HG02981 (cell line): ENCODE measurements at regions not wholly inside any gene's neighbourhood (a gene's known extent, or its start where the extent isn't known, plus 50 kb on each side); places are given as distances from the start of the nearest gene placed in this dataset.
"Not testable (repeated sequence)": the region's sequence is repeated elsewhere in the genome, so short reads cannot be mapped to it uniquely, and the experiment has no call there.

ENCODE experiments used
- ATAC-seq: cut with Tn5 transposase; IDR thresholded peaks from one replicate; pipeline ENCODE4 v1.9.1; 2021; ENCODE audit warnings: mild to moderate bottlenecking, moderate library complexity; ENCODE audit not compliant: unreplicated experiment

DNA sequence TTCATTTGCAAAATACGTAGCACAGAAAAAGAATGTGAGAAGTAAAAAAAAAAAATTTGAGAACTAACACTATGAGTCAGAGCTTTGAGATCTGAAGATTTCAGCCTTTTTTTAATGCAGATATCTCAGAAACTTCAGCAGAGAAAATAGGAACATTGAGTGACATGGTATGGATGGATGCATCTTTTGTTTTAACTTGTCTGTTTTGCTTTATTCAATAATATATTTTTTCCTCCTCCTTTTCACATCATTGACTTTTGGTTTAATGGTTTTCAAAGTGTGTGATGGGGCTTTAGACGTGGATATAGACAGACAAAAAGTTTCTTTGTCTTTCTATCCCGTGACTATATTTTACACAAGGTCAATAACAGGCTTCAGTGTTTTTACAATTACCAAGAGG lies 426.7 kb upstream of the FRG2C start:
- ATAC-seq: no peak

DNA sequence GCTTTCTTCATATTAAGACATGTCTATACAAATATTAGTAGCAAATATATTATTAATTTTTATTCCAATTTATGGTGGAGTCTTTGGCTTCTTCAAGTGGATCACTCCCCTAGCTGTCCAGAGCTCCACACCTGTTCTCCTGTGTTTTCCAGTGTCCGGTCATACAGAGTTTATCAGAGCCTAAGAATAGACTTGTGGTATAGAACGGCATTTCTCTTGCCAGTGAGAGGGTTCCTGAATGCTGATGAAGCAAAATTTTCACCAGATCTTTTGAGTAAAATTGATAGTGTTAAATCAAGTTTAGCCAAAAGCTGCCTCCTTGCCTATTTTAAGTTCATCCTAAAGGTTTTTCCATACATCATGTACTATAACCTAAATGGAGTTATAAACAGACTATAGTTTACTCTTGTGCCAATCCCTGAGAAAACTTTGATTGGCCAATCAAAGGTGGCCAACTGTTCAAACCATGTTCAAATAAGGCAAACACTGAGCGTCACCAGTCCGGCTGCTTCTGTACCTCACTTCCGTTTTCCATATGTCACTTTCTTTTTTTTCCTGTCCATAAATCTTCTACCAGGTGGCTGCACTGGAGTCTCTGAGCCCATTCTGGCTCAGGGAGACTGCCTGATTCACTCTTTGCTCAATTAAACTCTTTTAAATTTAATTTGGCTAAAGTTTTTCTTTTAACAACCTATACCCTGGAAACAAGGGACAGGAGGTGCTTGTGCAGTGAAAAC lies 422.7 kb upstream of the FRG2C start:
- ATAC-seq: not testable (repeated sequence)

DNA sequence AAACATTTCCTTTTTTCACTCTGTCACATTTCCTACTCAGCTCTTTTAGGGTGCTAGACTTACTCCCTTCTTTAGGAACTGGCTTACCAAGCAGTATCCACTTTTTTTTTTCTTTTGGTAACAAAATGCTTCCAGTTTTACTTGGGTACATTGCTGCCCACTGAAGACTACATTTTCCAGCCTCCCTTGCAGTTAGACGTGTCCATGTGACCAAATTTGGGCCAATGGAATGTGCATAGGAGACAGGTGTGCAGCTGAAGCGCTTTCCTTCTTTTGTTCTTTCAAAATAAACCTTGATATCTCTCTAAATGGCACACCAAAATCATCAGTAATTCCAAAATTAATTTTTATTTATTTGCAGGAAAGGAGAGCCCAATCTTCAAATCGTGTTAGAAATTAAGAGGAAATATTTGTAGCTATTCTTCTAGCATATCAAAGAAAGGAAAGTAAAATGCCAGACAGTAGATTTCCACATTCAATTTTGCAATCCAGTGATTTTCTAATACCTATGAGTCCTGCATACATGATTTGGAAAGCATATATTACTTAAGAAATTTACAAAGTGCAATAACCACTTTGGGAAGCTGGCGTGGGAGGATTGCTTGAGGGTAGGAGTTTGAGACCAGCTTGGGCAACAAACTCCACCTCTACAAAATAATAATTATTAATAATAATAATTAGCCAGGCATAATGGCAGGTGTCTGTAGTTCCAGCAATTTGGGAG lies 422.0 kb upstream of the FRG2C start:
- no peak for ATAC-seq

DNA sequence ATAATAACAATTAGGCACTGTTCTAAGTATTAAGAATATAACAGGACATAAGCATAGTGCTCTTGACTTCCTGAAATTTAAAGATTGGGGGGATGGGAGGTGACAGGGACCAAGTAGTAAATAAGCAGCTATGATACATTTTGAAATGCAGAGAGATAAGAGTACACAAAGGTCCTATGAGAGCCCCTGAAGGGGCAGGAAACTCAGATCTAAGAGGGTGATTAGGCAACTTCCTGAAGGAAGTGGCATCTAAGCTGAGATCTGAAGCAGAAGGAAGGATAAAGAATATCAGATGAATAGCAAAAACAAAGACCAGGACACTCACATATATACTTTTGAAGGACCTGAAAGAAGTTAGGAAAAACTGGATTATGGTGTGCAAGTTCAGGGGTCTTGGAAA lies 415.2 kb upstream of the FRG2C start:
- ATAC-seq: no peak

DNA sequence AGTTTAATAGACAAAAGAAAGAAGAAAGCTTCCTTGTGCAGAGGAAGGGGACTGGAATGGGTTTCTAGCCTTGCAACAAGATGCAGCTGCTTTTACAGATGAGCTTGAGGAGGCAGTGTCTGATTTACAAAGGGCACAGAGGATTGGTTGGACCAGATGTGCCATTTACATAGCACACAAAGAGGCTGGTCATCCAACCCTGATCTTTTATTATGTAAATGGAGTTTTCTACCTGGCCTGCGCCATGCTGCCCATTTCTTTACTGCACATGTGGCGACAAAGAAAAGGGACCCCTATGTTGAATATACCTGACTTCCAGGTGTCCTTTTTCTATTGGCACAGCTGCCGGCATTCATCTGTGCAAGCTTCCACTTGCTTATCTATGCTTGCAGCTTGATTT lies 409.4 kb upstream of the FRG2C start:
- no peak for ATAC-seq

DNA sequence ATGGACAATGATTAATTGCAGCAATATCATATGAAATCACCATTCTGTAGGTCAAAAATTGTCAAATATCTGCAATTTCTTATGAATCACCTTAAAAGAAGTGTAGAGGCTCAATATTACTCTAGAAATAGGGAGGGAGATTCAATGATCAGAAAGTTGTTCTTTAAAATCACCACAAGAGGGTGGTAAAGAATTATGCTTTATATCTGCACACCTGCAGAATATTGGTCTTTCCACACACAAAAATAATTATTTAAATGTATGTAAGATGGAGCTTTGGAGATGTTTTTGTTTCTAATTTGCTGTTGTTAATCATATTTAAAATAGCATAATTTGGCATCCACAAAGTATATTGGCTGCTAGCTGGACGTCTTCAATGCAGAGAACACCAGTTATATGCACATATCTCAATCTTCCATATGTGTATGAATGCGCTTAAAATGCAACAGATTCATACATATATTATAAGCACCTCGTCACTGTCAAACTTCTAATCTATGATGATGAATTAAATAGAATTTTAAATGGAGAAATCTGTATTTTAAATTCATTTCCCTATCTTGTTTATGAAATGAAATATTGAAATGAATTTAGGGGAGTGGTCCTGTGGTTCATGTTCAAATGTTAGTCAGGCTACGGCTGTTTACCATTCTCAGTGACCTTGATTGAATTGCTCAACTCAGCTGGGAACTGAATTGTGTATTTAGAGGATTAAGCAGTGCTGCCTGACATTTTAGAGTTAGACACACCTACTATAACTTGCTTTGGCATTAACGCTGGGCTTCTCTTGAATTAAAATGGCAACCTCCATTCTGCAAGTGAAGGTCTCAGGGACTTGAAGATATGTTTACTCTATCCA lies 405.1 kb upstream of the FRG2C start:
- ATAC-seq: peak; percentile 59

DNA sequence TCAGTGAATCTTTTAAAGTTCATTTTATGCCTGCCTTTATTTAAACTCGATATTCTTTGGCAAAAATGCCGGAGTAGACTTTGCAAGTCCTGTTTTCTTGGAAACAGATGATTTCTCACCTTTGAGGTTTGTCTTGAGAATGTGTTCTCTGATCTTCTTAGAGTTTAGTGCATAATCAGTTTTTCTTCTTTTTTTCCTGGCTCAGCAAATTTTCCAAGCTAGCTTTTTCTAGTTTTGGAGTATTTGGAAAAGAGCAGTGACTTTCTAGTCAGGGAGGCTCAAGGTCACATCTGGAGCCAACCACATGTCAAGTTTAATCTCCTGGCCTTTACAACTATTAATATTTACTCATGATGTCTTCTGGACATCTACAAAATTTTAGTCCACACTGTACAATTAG lies 403.2 kb upstream of the FRG2C start:
- not testable (repeated sequence) for ATAC-seq

DNA sequence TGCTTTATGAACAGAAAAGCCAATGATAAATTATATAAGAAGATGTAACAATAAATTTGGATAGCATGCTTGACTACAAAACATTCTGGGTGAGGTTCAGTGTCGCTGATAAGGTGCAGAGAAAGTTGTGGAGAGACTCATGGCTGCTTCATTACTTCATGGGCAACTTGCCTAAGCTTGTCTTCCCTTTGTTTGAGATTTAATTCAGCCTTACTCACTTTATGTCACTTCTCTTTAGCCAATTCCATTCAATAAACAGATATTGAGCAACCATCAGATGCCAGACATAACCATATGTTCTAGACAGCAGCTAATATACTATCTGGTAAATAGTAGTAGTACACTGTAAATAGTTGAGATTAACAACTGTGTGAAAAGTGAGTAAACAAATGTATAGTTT lies 401.5 kb upstream of the FRG2C start:
- ATAC-seq: no peak

DNA sequence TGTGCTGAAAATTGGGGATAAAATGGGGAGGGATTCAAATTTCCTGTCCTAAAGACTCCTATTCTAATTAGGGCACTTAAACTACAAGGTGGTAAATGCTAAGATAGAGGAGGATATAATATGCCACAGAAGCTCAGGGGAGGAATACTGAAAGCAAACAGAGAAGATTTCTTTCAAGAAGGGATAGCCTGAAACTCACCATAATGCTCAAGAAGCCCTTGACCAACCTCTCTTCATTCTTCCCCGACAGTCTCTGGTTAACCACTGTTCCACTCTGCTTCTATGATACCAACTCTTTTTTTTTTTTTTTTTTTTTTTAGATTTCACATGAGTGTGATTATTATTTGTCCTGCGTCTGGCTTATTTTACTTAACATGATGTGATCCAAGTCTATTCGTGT lies 398.2 kb upstream of the FRG2C start:
- ATAC-seq: no peak

DNA sequence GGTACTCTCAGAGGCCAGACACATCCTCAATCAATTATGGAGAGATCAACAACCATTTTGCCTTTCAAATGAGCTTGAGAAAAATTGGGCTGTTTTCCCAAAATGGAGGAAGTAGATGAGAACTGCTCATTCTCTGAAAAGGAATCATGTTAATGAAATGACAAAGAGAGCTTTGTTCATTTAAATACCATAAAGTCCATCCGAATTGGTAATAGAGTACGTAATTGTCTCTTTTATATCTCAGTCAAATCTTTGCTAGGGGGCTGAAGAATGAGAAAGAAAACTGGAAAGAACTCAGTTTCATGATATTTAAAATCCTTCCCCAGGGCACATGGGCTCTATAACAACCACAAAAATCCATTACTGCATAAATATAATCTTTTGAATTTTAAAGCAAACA lies 395.6 kb upstream of the FRG2C start:
- not testable (repeated sequence) for ATAC-seq

DNA sequence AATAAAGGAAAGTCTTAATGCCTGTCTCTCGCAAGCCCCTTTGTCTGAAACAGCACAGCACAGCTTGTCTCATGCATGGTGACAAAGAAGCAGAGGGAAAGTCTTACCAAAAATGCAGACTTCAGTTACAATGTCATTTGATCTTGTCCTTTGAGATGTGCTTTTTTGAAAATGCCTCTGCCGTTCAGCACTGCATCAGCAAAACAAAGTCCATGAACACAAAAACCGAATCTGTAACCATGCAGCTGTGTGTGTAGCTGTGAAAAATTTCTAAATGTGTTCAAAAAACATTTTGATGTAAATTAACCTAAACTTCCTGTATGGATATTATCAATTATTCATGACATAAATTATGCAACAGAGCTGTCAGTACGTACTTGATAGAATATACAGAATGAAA lies 391.9 kb upstream of the FRG2C start:
- not testable (repeated sequence) for ATAC-seq

DNA sequence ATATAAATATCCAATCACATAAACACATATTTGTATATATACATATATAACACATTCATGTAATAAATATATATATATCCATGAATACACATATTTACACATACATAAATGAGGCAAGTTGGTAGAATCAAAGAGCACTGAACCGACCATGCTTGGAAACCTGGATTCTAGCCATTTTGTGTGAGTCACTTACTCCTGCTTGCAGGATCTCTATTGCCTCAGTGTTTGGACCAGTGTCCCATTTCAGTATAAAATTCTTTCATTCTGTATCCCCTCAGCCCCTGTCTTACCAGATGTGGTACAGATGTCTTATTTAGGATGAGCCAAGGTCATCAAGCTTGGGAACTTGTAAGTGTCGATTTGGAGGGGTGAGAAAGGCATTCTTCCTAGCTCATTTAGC lies 391.4 kb upstream of the FRG2C start:
- ATAC-seq: no peak

DNA sequence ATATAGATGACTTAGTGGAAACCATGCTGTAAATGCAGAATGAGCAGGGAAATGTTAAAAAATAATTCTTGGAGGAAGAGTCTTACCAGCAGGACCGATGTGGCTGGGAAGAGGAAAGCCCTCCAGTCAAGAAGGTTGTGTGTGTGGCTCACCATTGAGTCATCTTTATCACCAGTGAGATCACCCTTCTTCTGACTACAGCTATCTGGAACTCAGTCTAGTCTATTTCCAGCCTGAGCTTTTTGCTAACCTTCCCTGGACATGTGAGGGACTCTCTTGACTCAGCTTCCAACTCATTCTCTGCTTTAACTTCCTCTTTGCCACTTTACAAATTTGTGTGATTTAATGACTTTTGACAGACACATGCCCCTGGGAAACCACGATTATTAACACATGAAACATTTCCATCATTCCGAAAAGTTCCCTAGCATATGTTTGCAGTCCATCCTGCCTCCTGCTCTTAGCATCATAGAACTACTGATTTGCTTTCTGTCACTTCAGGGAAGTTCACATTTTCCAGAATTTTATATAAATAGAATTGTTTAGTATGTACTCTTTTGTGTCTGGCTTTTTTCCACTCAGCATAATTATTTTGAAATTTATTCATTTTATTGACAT lies 378.5 kb upstream of the FRG2C start:
- ATAC-seq: not testable (repeated sequence)

DNA sequence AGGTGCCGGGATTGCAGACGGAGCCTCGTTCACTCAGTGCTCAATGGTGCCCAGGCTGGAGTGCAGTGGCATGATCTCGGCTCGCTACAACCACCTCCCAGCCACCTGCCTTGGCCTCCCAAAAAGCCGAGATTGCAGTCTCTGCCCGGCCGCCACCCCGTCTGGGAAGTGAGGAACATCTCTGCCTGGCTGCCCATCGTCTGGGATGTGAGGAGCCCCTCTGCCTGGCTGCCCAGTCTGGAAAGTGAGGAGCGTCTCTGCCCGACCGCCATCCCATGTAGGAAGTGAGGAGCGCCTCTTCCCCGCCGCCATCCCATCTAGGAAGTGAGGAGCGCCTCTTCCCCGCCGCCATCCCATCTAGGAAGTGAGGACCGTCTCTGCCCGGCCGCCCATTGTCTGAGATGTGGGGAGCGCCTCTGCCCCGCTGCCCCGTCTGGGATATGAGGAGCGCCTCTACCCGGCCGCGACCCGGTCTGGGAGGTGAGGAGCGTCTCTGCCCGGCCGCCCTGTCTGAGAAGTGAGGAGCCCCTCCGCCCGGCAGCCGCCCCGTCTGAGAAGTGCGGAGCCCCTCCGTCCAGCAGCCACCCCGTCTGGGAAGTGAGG lies 375.1 kb upstream of the FRG2C start:
- ATAC-seq: not testable (repeated sequence)

DNA sequence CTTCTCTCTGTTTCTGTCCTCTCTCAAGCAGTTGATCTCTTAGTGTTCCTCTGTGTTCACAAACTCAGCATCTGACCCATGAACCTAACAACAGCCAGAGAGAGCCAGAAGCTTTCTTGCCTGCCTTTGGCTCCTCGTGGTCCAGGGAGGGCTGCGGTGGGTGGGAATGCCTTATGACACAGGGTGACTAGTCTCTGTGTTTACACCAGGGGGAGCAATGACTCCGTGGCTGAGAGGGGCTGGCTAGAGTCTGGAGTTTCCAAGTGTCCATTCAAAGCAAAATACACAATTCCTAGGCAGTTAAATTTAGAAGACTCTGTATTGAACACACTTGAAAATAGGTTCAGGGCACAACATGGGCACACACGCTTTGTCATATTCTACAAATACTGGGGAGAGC lies 370.0 kb upstream of the FRG2C start:
- peak; percentile 63 for ATAC-seq

DNA sequence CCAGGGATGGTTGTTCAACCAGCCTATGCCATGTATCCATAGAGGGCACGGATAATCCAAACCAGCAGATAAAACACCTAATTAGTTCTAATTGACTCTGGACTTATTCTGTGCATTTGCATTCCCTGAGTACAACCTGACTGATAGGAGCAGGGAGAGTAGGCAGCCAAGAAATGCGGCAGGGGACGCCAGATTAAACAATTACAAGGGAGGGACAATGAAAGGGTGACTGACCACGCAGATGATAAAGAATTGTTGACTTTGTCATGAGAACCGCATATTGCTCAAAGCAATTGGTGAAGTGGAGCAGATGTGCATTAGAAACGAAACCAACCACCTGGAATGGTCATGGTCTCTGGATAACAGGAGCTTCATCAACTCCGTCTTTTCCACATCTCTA lies 369.1 kb upstream of the FRG2C start:
- ATAC-seq: no peak

DNA sequence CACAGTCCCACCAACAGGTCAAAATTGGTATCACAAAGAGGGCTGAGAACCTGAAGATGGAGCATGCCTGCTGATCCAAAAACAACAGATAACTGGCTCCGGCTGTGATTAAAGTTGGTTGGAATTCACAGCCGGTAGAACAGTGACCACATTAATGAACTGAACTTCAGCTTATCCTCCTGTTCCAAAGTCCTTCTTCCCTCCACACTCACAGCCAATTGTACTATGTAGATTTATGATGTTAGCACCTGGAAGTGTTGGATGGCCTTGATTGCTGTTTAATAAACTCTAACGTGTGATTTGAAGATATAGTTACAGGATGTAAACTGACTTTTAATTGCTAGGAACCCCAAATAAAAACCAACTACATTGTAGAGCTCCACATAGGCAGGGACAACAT lies 367.3 kb upstream of the FRG2C start:
- ATAC-seq: no peak

DNA sequence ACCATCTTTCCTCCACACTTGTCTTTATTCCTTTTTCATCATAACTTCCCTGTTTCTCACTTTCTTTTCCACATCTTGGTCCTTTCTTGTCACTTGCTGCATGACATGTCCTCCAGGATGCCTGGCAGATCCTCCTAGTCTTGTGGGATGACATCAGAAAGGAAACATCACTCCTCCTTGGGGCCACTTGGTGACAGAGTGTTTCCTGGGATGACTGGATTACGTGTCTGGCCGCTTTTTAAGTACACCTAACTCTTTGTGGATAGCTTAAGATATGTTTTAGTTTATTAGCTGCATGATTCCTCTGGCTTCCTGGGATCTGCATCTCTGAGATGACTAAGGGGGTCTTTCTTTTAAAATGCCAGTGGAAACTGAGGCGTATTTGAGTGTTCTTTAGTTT lies 363.5 kb upstream of the FRG2C start:
- no peak for ATAC-seq

DNA sequence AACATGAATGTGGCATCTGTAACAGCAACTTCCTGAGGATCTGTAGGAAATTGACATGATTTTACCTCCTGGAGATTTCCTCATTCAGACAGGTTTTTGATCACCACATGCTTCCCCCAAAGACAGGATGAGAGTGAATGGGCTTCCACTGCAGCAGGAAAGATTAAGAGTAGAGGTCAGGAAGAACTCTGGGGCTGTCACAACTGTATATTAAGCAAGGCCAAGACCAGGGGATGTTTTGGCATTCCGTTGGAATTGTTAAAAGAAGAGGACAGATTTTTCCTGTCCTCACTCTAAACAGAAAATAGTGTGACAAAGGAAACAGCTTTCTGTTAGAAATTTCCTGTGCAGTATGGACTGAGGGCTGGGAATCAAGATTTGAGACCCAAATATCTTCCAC lies 363.1 kb upstream of the FRG2C start:
- ATAC-seq: not testable (repeated sequence)

DNA sequence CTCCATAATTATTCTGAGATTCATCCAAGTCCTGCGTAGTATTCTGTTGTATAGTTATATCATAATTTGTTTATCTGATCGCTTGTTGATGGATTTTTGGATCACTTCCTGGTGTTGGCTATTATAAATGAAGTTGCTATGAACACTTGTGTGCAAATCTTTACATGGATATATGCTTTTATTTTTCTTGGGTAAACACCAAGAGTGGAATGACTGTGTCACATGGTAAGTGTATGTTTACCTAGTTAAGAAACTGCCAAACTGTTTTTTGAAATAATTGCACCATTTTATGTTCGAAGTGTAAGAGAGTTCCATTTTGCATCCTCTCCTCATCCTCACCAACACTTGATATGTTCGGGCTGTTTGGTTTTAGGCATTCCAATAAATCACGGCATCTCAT lies 360.4 kb upstream of the FRG2C start:
- ATAC-seq: no peak

DNA sequence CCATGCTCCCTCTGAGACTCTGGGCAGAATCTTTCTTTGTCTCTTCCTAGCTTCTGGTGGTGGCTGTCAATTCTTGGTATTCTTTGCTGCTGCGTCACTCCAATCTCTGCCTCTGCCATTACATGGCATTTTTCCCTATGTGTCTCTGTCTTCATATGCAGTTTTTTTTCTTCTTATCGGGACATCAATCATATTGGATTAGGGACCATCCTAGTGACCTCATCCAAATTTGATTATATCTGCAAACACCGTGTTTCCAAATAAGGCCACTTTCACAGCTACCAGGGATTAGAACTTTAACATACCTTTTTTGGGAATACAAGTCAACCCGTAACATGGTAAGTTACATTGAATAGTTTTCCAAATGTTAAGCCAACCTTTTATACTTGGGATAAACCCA lies 358.2 kb upstream of the FRG2C start:
- no peak for ATAC-seq
